SW 1271 (cell line): ENCODE measurements at regions not wholly inside any gene's neighbourhood (a gene's known extent, or its start where the extent isn't known, plus 50 kb on each side); places are given as distances from the start of the nearest gene placed in this dataset.

Experiments used
- DNase-seq, 2 experiments: peaks; one replicate each; lab custom pipeline; 2025; lab: John Stamatoyannopoulos, UW

- DNase-seq = no peak
These were observed 451.7 kb upstream of the MARCKS start for GRCh38 chr6:113405326-113406047.

DNA sequence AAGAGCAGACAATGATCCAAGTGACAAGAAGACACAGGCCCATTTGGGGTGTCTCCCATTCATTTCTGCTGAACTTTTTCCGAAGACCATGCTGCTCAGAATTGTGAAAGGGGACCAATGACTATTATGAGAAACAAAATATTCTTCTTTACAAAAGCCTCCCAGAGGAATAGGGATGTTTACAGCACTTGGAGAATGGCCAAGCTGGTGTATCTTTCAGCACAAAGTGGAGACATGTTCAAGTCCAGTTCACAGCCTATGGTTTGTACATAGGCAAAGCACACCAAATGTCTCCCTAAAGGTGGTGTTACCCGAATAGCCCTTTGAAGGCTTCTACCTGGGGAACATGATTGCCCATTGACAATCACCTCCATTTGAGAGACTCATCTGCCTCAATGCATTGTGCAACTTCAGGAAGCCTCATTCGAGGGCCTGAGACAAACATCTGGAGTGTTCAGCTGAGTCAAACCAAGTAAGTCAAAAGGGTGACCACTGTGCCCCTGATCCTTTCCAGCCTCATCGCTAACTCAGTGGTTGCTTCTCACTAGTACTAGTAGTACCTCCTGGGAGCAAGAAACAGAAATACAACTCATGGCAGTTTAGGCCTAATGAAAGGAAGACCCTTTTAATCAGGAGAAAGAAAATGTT, 451.0 kb upstream of the MARCKS start:
- no peak for DNase-seq

DNA sequence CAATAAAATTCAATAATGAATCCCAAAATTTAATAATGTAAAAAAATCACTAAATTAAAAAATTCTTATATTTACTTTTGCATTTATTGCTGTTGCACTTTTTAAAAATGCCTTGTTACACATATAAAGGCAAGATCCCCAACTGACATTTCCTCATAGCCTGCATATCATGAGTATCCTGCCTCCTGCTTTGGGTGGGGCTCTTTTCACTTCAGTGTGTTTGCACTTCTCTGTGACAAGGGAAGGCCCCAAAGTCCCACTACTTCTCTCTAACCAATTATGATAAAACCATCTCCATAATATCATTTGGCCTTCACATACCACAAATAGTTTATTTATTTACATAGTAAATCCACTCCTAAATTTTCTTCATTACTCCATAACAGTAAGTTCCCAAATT, 446.1 kb upstream of the MARCKS start:
- no peak for DNase-seq

DNA sequence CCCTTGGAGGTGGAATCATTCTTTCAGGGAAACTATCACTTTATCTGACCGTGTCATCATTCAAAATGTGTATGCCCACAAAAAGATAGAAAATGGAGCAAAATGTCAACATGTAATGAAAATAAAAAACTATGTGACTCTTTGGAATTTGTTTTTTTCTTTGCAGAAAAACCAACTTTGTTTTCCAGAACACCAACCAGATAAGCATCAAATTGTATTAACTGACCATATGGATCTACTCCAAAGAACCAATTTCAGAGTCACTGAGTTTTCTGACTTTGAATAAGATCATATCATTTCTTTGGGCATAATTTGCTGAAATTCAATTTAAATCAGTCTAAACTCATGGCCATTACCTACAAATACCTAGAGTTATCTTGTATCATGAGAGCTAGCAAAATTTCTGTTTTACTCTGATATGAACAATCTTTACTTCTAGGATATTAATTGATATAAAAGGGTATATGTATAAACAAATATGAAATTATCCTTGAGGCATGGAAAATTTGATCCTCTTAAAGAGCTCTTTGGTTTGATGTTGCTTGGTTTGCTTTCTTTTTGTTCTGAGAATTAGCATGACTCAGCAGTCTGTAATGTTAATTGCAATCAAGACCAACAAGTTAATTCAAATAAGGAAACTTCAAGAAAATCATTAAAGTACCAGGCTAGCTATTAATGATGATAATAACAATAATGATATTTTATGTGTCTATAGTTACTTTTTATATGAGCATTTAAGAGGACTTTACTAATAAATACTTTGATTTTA, 444.4 kb upstream of the MARCKS start:
- no peak for DNase-seq

DNA sequence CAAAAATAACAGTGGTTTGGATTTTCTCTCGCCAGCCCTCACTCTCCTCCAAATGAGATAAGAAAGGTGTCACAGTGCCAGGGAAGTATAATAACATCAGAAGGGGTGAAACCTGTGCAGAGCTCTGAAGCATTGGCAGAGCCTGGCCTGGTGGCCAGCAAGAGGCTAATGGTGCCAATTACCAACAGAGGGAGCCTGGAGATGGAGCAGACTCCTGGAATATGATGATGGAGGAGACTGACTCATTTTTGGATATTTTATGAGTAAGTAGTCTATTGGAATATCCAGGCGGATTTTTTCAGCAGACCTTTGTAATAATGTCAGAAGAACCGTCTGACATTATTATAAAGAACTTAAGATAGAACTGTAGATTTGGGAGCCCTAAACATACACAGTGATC, 442.6 kb upstream of the MARCKS start:
- DNase-seq = peak; percentile 5 to 60

DNA sequence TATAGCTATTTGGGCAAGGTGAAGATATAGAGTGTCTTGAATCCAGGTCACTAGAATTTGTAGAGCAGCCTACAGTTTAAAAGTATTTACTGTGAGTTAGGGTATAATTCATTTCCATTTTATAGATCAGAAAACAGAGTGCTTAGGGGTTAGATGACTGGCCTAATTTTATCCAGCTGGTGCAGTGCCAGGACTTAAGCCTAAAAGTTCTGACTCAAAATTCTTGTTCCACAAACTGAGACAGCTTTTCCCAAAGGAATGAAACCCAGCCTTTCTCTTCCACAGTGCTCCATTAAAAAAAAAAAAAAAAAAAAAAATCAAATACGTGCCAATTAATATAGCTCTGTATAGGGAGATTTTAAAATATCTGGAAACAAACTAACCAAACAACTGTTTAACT, 441.0 kb upstream of the MARCKS start:
- DNase-seq = no peak

DNA sequence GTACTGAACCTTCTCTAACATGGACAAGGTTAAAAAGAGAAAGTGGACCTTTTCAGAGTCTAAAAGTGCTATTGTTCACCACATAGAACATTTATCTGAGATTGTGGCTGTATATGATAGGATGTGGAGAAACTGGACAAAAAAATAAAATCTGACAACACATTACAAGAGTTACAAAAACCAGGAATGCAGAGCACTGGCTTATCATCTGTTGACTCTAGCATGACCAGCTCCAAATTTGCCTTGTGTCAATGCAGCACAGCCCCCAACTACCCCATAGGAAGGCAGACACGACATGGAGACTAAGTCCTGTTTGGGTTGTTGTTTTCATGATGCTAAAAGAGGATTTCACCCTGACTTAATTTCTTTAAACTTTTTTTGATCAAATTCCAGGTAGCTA, 436.9 kb upstream of the MARCKS start:
- no peak for DNase-seq

GRCh38 chr6:113421997-113422396, 435.1 kb upstream of the MARCKS start:
- no peak for DNase-seq

DNA sequence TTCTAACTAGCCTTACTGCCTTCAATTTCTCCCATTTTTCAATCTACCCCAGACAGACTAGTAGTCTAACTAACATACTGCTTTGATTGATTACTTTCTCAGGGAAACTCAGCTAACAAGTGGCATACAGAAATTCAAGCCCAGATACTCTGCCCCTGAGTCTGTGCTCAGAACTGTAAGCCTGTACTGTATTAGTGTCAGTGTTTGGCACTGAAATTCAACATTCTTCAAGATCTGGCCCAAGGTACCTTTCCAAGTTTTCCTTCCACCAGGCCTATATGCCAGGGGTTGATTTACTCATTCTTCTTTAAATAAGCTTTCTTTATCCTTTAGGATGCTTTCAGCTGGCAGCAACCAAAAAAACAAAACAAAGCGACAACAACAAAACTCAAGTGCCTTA, 433.2 kb upstream of the MARCKS start:
- DNase-seq = no peak

- DNase-seq = no peak
These were observed 431.0 kb upstream of the MARCKS start for GRCh38 chr6:113425977-113426660.

DNA sequence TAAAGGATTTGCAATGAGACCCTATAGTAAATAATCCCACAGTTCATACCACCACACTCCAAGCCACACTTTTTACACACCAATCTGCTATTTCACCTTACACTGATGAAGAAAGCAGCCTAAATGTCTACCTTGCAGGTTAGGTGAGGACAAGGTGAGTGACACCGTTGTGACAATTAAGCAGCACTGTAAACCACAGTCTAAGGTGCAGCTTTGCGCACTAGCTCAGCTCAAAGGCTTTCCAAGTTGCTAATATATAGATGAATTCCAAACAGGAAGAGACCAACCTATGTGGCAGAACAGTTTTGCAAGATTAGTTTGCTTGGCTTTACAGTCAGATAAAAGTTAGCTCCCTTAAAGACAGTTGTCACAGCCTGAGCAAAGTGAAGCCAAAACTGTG, 429.5 kb upstream of the MARCKS start:
- DNase-seq = no peak

GRCh38 chr6:113428702-113429101, 428.4 kb upstream of the MARCKS start:
- no peak for DNase-seq

GRCh38 chr6:113432521-113433334, 424.4 kb upstream of the MARCKS start:
- DNase-seq = no peak

- DNase-seq = no peak
These were observed 423.7 kb upstream of the MARCKS start for GRCh38 chr6:113433335-113433991.

- DNase-seq = no peak
These were observed 422.5 kb upstream of the MARCKS start for GRCh38 chr6:113434641-113435040.

- DNase-seq = no peak
These were observed 419.6 kb upstream of the MARCKS start for GRCh38 chr6:113437566-113437965.

DNA sequence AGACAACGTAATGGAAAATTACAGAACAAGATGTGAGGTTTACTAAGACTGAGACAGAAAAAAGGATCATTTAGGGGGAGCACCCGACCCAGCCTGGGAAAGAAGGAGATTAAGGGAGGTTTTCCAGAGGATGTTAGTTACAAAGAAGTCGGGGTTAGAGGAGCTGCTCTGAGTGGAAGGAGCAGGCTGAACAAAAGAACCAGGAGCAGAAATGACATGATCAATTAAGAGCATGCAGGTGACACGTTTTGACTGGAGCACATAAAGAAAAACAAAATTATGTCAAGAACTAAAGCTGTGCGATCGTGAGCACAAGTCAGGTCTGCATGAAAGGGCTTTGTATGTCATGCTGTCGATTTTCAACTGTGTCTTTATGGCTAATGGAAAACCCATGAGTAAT, 417.3 kb upstream of the MARCKS start:
- no peak for DNase-seq

DNA sequence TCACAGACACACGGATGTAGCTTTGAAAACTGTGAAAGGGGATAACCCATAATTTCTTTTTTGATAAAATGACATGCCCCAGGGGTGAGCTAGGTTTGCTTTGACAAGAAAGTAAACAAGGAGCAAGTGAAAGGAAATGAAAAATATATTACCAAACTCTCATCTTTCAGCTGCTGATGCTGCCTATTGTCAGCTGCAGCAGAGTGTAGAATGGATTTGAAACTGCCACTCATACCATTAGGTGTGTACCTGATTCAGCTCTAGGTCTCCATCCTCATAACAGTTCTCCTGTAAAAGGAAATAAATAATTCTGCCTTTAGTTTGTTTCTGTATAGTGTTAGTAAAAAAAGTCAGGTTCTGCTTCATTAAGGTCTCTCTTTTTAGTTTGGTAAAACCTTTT, 415.1 kb upstream of the MARCKS start:
- DNase-seq = no peak

GRCh38 chr6:113445201-113445600, 411.9 kb upstream of the MARCKS start:
- DNase-seq = no peak

GRCh38 chr6:113447088-113447831, 409.9 kb upstream of the MARCKS start:
- DNase-seq = no peak
